Breast epithelium (tissue), 3 donors: ENCODE measurements at regions not wholly inside any gene's neighbourhood (a gene's known extent, or its start where the extent isn't known, plus 50 kb on each side); places are given as distances from the start of the nearest gene placed in this dataset.

ENCODE experiments used
- POLR2A ChIP-seq: fragments of 450-650 bp; IDR thresholded peaks from one replicate; pipeline ENCODE4 v1.6.1; 2016; ENCODE audit warnings: antibody characterized with exemption, mild to moderate bottlenecking, moderate library complexity
- TF ChIP-seq, protein P1 (sequence below), 3 donors: fragments of 450-650 bp; IDR thresholded peaks; one replicate each; pipeline ENCODE4 v1.5.1; 2016 to 2017; ENCODE audit warnings: antibody characterized with exemption in 3 of 3, mild to moderate bottlenecking in 3 of 3, moderate library complexity in 3 of 3

GRCh38 chr20:24366336-24367004 lies 103.0 kb upstream of the SYNDIG1 start:
- TF ChIP-seq, protein P1, sequence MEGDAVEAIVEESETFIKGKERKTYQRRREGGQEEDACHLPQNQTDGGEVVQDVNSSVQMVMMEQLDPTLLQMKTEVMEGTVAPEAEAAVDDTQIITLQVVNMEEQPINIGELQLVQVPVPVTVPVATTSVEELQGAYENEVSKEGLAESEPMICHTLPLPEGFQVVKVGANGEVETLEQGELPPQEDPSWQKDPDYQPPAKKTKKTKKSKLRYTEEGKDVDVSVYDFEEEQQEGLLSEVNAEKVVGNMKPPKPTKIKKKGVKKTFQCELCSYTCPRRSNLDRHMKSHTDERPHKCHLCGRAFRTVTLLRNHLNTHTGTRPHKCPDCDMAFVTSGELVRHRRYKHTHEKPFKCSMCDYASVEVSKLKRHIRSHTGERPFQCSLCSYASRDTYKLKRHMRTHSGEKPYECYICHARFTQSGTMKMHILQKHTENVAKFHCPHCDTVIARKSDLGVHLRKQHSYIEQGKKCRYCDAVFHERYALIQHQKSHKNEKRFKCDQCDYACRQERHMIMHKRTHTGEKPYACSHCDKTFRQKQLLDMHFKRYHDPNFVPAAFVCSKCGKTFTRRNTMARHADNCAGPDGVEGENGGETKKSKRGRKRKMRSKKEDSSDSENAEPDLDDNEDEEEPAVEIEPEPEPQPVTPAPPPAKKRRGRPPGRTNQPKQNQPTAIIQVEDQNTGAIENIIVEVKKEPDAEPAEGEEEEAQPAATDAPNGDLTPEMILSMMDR (IDR thresholded peaks at IDR 0.05): no peak
- TF ChIP-seq POLR2A: no peak
